ENCODE measurements at regions not wholly inside any gene's neighbourhood (a gene's known extent, or its start where the extent isn't known, plus 50 kb on each side); places are given as distances from the start of the nearest gene placed in this dataset.

GRCh38 chr6:22027040-22027725 is 269.7 kb downstream of the PRL start:
- no peak for DNase-seq (ENCODE audit: low read depth)

- DNase-seq (ENCODE audit: low read depth) = no peak
These were observed 268.3 kb downstream of the PRL start for GRCh38 chr6:22028403-22029090.

GRCh38 chr6:22029171-22029570 is 267.7 kb downstream of the PRL start:
- no peak for DNase-seq (ENCODE audit: low read depth)

GRCh38 chr6:22030730-22031619 is 265.9 kb downstream of the PRL start:
- no peak for DNase-seq (ENCODE audit: low read depth)

- no peak for DNase-seq (ENCODE audit: low read depth)
These were observed 261.1 kb downstream of the PRL start for GRCh38 chr6:22035690-22036089.

GRCh38 chr6:22036275-22036674 is 260.6 kb downstream of the PRL start:
- no peak for DNase-seq (ENCODE audit: low read depth)

- DNase-seq (ENCODE audit: low read depth) = no peak
These were observed 260.1 kb downstream of the PRL start for GRCh38 chr6:22036699-22037098.

GRCh38 chr6:22041797-22042480 is 254.9 kb downstream of the PRL start:
- no peak for DNase-seq (ENCODE audit: low read depth)

- no peak for DNase-seq (ENCODE audit: low read depth)
These were observed 254.1 kb downstream of the PRL start for GRCh38 chr6:22042706-22043105.

GRCh38 chr6:22043284-22043962 is 253.4 kb downstream of the PRL start:
- no peak for DNase-seq (ENCODE audit: low read depth)

GRCh38 chr6:22045261-22045912 is 251.4 kb downstream of the PRL start:
- DNase-seq (ENCODE audit: low read depth) = no peak

- no peak for DNase-seq (ENCODE audit: low read depth)
These were observed 247.8 kb downstream of the PRL start for GRCh38 chr6:22049002-22049401.

- no peak for DNase-seq (ENCODE audit: low read depth)
These were observed 243.3 kb downstream of the PRL start for GRCh38 chr6:22053391-22053997.

- no peak for DNase-seq (ENCODE audit: low read depth)
These were observed 240.4 kb downstream of the PRL start for GRCh38 chr6:22056398-22056797.

- no peak for DNase-seq (ENCODE audit: low read depth)
These were observed 238.9 kb downstream of the PRL start for GRCh38 chr6:22057962-22058361.

- no peak for DNase-seq (ENCODE audit: low read depth)
These were observed 237.7 kb downstream of the PRL start for GRCh38 chr6:22059126-22059525.

- DNase-seq (ENCODE audit: low read depth) = no peak
These were observed 236.9 kb downstream of the PRL start for GRCh38 chr6:22059946-22060345.

- DNase-seq (ENCODE audit: low read depth) = no peak
These were observed 233.9 kb downstream of the PRL start for GRCh38 chr6:22062807-22063408.

- no peak for DNase-seq (ENCODE audit: low read depth)
These were observed 232.3 kb downstream of the PRL start for GRCh38 chr6:22064558-22064957.

GRCh38 chr6:22067122-22067521 is 229.7 kb downstream of the PRL start:
- DNase-seq (ENCODE audit: low read depth) = no peak

All from HS-27A (cell line).